Stimulated activated memory B cell treated with anti-CD40 and anti-IgM and Interleukin-4, amounts not matched to agents 10 μg/mL and 1 μg/mL and 100 μg/mL, for 72 hours (primary cell): ENCODE measurements at regions not wholly inside any gene's neighbourhood (a gene's known extent, or its start where the extent isn't known, plus 50 kb on each side); places are given as distances from the start of the nearest gene placed in this dataset.
A peak's percentile ranks its signal among the peaks of the same experiment; 100 is the strongest.

Source experiments
- ATAC-seq: fragments of 150-1000 bp; cut with Tn5 transposase; 2 replicates; pipeline ENCODE4 v1.10.0; 2021
- H3K27ac Mint-ChIP-seq: one replicate; pipeline ENCODE4 v1.8.0; 2022; ENCODE audit warnings: mild to moderate bottlenecking, mixed read lengths
- H3K27me3 Mint-ChIP-seq: one replicate; pipeline ENCODE4 v1.8.0; 2022; ENCODE audit warnings: mixed read lengths
- H3K36me3 Mint-ChIP-seq: one replicate; pipeline ENCODE4 v1.8.0; 2022; ENCODE audit warnings: mixed read lengths
- H3K4me1 Mint-ChIP-seq: one replicate; pipeline ENCODE4 v1.8.0; 2022; ENCODE audit warnings: mixed read lengths
- H3K4me3 Mint-ChIP-seq: one replicate; pipeline ENCODE4 v1.8.0; 2022; ENCODE audit warnings: mild to moderate bottlenecking, moderate library complexity, mixed read lengths
- H3K9me3 Mint-ChIP-seq: one replicate; pipeline ENCODE4 v1.8.0; 2022; ENCODE audit warnings: mixed read lengths

- no peak for ATAC-seq
- H3K4me1 Mint-ChIP-seq: peaks cover 6% of the 10 kb centered on the region
- H3K4me3 Mint-ChIP-seq: no peak overlapping the region
- H3K27me3 Mint-ChIP-seq: peaks cover 44% of the 10 kb centered on the region
- no peak overlapping the region for H3K27ac Mint-ChIP-seq
- H3K36me3 Mint-ChIP-seq: no peaks in the 10 kb centered on the region
- no peaks in the 10 kb centered on the region for H3K9me3 Mint-ChIP-seq
These were observed 114.5 kb upstream of the SPRY4 start for GRCh38 chr5:142439207-142439860.

- H3K9me3 Mint-ChIP-seq: no peaks in the 10 kb centered on the region
- peaks cover 6% of the 10 kb centered on the region for H3K4me1 Mint-ChIP-seq
- no peak for ATAC-seq
- H3K27ac Mint-ChIP-seq: no peak overlapping the region
- peaks cover 44% of the 10 kb centered on the region for H3K27me3 Mint-ChIP-seq
- no peak overlapping the region for H3K4me3 Mint-ChIP-seq
- no peaks in the 10 kb centered on the region for H3K36me3 Mint-ChIP-seq
These were observed 113.8 kb upstream of the SPRY4 start for GRCh38 chr5:142438573-142438972.

DNA sequence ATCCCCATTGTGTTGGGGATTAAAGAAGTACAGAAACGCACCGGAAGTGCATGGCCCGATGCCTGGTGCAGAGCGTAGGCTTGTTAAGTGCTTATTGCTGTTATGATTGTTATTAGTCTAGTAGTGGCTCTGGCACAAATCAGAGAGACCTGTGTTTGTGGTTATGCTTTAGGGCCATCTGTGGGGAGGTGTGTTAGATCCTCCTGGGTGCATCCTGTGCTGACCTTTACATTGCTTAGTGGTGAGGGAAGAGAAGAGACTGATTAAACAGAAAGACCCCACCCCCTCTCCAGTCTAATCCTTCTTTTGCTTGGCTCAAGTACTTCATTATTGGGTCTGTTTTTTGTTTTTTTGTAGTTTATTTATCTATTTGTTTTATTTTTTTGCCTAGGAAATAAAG is 112.7 kb upstream of the SPRY4 start:
- Mint-ChIP-seq H3K9me3 (no peaks in the 10 kb centered on the region), H3K4me3 (no peak overlapping the region), H3K4me1 (peaks cover 16% of the 10 kb centered on the region), H3K27ac (no peak overlapping the region), H3K36me3 (no peaks in the 10 kb centered on the region), H3K27me3 (peaks cover 45% of the 10 kb centered on the region)
- no peak for ATAC-seq

- Mint-ChIP-seq H3K36me3 (no peaks in the 10 kb centered on the region), H3K9me3 (no peaks in the 10 kb centered on the region), H3K27me3 (peaks cover 50% of the 10 kb centered on the region), H3K4me3 (no peak overlapping the region), H3K27ac (no peak overlapping the region), H3K4me1 (peaks cover 27% of the 10 kb centered on the region)
- no peak for ATAC-seq
These were observed 110.7 kb upstream of the SPRY4 start for GRCh38 chr5:142435410-142436115.

GRCh38 chr5:142434322-142434612 is 109.4 kb upstream of the SPRY4 start:
- H3K27ac Mint-ChIP-seq: no peak overlapping the region
- H3K4me3 Mint-ChIP-seq: no peak overlapping the region
- H3K4me1 Mint-ChIP-seq: peaks cover 27% of the 10 kb centered on the region
- H3K36me3 Mint-ChIP-seq: no peaks in the 10 kb centered on the region
- ATAC-seq: no peak
- peaks cover 46% of the 10 kb centered on the region for H3K27me3 Mint-ChIP-seq
- H3K9me3 Mint-ChIP-seq: no peaks in the 10 kb centered on the region

- Mint-ChIP-seq H3K27me3 (peaks cover 43% of the 10 kb centered on the region), H3K27ac (no peak overlapping the region), H3K9me3 (no peaks in the 10 kb centered on the region), H3K4me1 (peaks cover 22% of the 10 kb centered on the region), H3K36me3 (no peaks in the 10 kb centered on the region), H3K4me3 (no peak overlapping the region)
- ATAC-seq: no peak
These were observed 108.9 kb upstream of the SPRY4 start for GRCh38 chr5:142433526-142434321.

GRCh38 chr5:142432961-142433360 is 108.1 kb upstream of the SPRY4 start:
- H3K4me1 Mint-ChIP-seq: peaks cover 21% of the 10 kb centered on the region
- no peak for ATAC-seq
- H3K9me3 Mint-ChIP-seq: no peaks in the 10 kb centered on the region
- H3K27ac Mint-ChIP-seq: no peak overlapping the region
- H3K36me3 Mint-ChIP-seq: no peaks in the 10 kb centered on the region
- H3K4me3 Mint-ChIP-seq: no peak overlapping the region
- H3K27me3 Mint-ChIP-seq: peaks cover 35% of the 10 kb centered on the region

GRCh38 chr5:142432369-142432863 is 107.6 kb upstream of the SPRY4 start:
- Mint-ChIP-seq H3K4me1 (peaks cover 21% of the 10 kb centered on the region), H3K9me3 (no peaks in the 10 kb centered on the region), H3K36me3 (no peaks in the 10 kb centered on the region), H3K27ac (no peak overlapping the region), H3K4me3 (no peak overlapping the region), H3K27me3 (peaks cover 34% of the 10 kb centered on the region)
- ATAC-seq: peak; percentile 56

- H3K9me3 Mint-ChIP-seq: no peaks in the 10 kb centered on the region
- H3K4me3 Mint-ChIP-seq: no peak overlapping the region
- no peak for ATAC-seq
- H3K27ac Mint-ChIP-seq: no peak overlapping the region
- peaks cover 44% of the 10 kb centered on the region for H3K27me3 Mint-ChIP-seq
- peaks cover 21% of the 10 kb centered on the region for H3K4me1 Mint-ChIP-seq
- H3K36me3 Mint-ChIP-seq: no peaks in the 10 kb centered on the region
These were observed 104.1 kb upstream of the SPRY4 start for GRCh38 chr5:142428773-142429473.

DNA sequence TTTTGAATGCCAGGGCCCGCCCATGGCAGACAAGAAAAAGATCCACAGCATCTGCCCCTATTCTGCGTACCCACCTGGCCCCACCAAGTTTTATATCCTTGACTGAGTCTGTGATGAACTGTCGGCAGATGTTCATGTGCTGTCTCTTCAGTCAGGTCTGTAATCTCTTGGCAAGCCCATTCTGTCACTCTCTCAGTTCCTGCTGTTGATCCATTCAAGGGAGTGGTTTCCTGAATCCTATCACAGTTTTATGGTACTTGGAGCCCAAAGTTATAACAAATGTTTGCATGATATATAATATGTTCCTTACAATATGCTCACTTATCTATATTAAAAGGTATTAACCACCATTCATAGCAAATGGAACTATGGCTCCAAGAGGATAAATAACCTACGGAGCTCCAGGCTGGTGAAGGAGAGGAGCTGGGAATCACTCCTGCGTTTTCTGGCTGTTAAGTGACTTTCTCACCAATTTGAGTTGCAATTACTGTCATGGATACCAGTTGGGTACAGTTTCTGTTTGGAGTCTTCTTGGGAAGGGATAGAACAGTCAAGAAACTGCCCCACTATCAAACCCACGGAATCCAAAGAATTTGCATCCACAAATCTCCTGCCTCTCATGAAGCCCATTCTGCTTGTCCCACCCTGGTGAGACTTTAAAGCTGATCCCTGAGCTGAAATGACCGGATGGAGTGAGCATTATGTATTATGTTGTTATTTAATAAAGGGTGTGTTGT is 103.4 kb upstream of the SPRY4 start:
- H3K4me3 Mint-ChIP-seq: no peak overlapping the region
- no peaks in the 10 kb centered on the region for H3K36me3 Mint-ChIP-seq
- peaks cover 44% of the 10 kb centered on the region for H3K27me3 Mint-ChIP-seq
- no peaks in the 10 kb centered on the region for H3K9me3 Mint-ChIP-seq
- H3K27ac Mint-ChIP-seq: no peak overlapping the region
- ATAC-seq: no peak
- peaks cover 18% of the 10 kb centered on the region for H3K4me1 Mint-ChIP-seq

DNA sequence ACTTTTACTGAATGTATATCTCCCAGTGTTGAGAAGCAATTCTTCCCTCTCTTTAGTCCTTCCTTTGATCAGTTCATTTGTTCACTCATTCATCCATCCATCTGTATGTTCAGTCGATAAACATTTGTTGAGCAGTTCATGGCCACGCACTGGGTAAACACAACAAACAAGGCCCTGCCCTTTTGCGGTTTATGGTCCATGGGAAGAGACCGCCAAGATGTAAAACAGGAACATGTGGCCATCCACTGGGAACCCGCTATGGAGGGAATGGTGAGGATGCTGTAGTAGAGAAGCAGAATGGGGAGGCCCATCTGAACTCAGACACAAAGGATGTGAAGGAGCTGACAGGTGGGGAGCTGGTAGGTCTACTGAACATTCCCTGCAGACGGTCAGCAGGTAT is 102.7 kb upstream of the SPRY4 start:
- no peak overlapping the region for H3K4me3 Mint-ChIP-seq
- no peak for ATAC-seq
- peaks cover 43% of the 10 kb centered on the region for H3K27me3 Mint-ChIP-seq
- H3K27ac Mint-ChIP-seq: no peak overlapping the region
- no peaks in the 10 kb centered on the region for H3K36me3 Mint-ChIP-seq
- H3K9me3 Mint-ChIP-seq: no peaks in the 10 kb centered on the region
- H3K4me1 Mint-ChIP-seq: peaks cover 11% of the 10 kb centered on the region

DNA sequence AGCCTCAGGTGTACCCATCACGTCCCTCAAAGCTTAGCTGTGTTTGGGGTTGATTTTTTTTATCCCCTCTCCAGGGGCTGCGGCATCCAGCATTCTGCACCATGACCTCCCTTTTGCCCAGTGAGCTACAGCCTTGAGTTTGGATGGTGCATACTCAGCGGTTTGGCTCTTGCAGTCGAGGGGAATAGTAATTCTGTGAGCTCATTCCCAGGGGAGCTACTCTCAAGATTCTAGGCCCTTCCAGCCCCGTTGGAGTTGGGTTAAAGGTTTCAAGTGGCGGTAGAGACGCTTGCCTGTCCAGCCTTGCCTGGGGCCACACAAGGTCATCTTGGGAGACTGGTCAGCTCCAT is 102.2 kb upstream of the SPRY4 start:
- Mint-ChIP-seq H3K9me3 (no peaks in the 10 kb centered on the region), H3K4me1 (peaks cover 5% of the 10 kb centered on the region), H3K27me3 (peaks cover 37% of the 10 kb centered on the region), H3K36me3 (no peaks in the 10 kb centered on the region), H3K4me3 (no peak overlapping the region), H3K27ac (no peak overlapping the region)
- ATAC-seq: no peak

DNA sequence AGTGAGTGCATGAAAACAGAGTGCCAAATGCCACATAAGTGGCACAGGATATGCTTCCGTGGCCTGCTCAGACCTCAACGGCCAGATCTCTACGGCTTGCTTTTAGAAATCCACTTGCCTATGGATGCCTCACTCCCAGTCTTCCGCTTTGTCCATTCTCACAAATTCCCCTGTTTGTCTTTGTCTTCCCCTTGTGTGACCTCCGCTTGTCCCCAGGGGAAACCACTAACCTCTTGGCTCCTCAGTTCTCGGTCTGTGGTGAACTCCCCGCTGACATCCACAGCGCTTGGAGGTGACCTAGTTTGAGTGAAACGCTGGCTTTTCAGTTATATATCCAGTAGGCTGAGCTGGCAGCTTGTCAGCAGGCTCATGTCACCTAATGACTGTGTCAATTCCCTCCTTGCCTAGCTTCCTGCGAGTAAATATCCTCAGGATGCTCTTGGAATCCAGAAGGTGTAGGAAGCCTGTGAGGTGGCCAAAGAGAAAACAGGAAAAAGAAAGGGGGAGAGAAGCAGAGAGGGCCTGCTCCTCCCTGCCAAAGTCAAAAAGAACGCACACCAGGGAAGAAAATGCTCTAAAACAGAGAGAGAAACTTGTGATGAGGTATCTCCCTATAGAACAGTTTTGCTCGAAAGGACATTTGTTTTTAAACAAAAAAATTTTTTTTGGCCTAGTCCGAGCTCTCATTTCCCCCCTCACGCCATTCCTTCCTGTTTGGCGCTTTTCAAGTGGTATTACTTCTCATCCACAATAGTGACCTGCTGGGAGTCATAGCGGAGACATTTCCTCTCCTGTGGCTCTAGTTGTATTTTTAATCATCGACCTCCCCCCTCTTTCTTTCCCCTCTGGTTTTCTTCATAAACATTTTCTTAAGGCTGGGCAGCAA is 101.6 kb upstream of the SPRY4 start:
- Mint-ChIP-seq H3K4me1 (peaks cover 3% of the 10 kb centered on the region), H3K4me3 (no peak overlapping the region), H3K27ac (no peak overlapping the region), H3K36me3 (no peaks in the 10 kb centered on the region), H3K9me3 (no peaks in the 10 kb centered on the region), H3K27me3 (peaks cover 31% of the 10 kb centered on the region)
- ATAC-seq: no peak
